GM21786 (cell line): ENCODE measurements at regions not wholly inside any gene's neighbourhood (a gene's known extent, or its start where the extent isn't known, plus 50 kb on each side); places are given as distances from the start of the nearest gene placed in this dataset.

Experiments used
- ATAC-seq: cut with Tn5 transposase; IDR thresholded peaks from one replicate; pipeline ENCODE4 v1.9.1; 2021; ENCODE audit not compliant: unreplicated experiment

DNA sequence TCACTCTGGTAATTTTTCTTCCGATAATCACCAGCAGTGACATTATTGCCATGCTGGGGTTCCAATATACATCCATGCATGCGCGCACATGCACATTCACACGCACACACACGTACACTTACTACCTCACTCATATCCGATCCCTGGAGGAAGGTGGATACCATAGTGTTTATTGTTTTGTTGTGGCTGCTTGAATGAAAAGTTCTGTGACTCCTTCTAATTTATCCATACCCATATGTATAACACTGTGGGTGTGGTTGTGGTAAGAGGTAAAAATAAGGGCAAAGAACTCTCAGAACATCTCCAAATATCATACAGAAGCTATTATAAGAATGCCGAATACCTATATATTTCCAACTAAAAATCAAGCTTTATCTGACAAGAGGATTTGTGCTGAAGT lies 407.8 kb upstream of the PODXL start:
- ATAC-seq = no peak

- ATAC-seq = no peak
These were observed 404.7 kb upstream of the PODXL start for GRCh38 chr7:131961054-131961680.

DNA sequence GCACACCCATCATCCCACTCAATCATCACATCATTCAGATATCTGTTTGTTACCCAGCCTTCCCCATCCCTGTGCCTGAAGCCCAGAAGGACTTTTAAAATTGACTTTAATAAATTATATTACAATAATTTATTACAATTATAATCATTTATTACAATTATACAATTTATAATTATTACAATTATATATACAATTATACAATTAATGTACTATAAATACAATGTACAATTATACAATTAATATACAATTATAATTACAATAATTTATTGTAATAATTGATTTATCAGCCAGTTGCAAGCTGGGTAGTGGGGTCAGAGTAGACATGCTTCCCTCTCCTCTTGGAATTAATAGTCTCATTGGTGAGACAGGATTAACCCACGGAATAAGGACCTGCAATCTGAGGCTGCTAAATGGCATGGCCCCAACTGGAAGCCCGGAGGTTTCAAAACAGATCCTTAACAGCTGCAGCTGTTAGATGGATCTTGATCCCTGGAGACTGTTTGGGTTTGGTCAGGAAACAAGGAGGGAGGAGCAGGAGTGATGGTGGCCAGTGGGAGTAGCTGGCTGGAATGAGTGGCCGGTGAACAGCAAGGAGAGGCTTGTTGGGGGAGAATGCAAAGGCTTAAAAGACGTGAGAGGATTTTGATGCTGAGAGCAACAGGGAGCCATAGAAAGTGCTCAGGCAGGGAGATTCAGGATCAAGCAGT lies 402.8 kb upstream of the PODXL start:
- ATAC-seq = no peak

DNA sequence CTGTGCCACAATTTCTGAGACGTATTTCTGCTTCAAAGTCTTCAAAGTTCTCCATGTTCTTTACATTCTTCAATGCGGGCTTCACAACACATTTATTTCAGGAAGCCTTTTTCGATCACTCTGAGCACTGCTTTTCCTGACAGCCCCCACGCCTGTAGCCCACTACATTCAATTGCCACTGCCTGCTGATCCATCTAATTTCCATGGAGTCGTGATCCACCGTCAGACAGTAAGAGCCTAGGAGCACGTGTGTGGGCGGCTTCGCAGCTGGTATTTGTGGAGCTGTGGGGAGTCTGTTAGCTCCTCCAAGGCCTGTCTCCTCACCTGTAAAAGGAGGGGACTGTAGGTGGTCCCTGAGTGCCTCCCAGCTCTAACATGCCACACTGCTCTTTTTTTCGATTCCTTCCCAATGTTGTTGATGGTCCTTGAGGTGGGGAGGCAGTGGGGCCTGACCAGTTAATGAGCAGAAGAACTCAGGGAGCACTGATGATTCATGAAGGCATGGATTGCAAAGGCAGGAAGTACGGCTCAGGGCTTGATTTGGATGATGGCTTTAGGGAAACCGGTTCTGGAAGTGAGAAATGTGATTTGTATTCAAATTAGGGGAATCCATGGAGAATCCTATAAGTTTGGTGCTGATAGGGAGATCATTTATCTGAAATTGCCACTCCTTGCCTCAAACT lies 401.1 kb upstream of the PODXL start:
- no peak for ATAC-seq

GRCh38 chr7:131956864-131957263 lies 400.4 kb upstream of the PODXL start:
- ATAC-seq = no peak

- ATAC-seq = no peak
These were observed 399.3 kb upstream of the PODXL start for GRCh38 chr7:131955679-131956078.

GRCh38 chr7:131953184-131953583 lies 396.8 kb upstream of the PODXL start:
- no peak for ATAC-seq

- ATAC-seq = no peak
These were observed 395.9 kb upstream of the PODXL start for GRCh38 chr7:131952365-131952764.

- ATAC-seq = no peak
These were observed 394.3 kb upstream of the PODXL start for GRCh38 chr7:131950758-131951157.

DNA sequence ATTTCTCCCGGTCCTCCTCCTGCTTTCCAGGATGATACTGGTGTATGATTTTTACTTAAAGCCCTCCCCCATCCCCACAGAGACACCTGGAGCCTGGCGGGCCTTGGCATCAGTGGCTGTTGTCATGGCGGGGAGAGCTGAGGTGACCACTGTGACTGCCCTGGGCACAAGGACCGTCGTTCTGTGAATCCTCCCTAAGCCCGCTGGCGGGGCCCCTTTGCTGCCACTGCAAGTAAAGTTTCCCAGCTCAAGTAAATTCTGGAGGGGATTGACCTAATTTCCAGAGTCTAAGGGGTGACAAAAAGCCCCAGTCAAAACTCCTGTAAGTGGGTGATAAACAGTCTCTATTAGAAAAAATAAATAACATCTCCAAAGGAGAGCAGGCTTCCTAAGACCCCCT lies 393.2 kb upstream of the PODXL start:
- no peak for ATAC-seq

- no peak for ATAC-seq
These were observed 392.1 kb upstream of the PODXL start for GRCh38 chr7:131948434-131949053.

- ATAC-seq = no peak
These were observed 391.2 kb upstream of the PODXL start for GRCh38 chr7:131947661-131948060.

- no peak for ATAC-seq
These were observed 389.6 kb upstream of the PODXL start for GRCh38 chr7:131945957-131946544.

DNA sequence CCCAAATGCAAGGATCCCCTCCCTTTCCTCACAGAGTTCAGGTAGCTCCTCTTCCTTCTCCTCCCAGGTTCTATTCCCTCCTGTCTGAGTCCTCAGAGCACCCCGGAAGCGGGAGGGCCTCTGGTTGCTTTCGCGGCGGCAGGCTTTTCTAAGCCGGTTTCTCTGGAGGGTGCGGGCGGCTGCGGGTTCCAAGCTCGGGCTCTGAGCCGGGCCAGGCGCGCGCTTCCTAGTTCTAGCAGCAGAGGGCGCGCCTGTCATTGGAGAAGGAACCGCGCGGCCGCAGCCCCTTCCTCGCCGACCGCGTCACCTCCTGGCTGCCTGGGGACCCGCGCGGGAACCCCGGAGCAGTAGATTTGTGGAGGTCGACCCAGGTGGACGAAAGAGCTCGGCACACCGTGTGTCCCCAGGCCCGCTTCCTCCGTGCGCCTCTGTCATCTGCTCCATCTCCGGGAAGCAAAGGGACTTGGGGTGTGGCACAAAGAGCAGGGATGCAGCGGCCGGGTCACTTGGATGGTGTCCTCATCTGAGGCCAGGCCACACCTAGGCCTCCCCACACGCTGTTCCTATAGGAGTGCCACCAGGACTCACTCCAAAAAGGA lies 389.0 kb upstream of the PODXL start:
- ATAC-seq = peak; percentile 52

DNA sequence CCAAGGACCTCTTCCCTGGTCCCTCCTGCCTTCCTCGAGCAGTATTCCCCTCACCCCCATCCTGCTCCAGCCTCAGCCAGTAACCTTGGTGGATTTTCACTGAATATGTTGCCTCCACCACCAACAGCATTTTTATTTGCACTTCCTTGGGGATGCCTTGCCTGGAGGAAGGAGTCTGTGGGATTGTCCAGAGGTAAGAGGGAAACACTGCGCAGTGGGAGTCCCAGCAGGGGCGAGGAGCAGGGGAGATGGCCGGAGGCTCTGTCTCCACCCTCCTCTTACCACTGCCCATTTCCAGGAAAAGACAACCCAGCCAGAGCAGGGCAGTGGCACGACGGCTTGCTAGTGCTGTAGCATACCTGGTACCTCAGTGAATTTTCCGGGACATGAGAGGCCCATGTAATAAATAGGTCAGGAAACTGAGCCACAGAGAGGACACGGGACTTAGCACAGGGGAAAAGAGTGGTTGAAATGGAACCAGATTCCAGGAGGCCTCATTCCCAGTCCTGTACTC lies 388.2 kb upstream of the PODXL start:
- no peak for ATAC-seq

- ATAC-seq = no peak
These were observed 387.2 kb upstream of the PODXL start for GRCh38 chr7:131943646-131944045.

GRCh38 chr7:131943211-131943610 lies 386.8 kb upstream of the PODXL start:
- ATAC-seq = no peak

DNA sequence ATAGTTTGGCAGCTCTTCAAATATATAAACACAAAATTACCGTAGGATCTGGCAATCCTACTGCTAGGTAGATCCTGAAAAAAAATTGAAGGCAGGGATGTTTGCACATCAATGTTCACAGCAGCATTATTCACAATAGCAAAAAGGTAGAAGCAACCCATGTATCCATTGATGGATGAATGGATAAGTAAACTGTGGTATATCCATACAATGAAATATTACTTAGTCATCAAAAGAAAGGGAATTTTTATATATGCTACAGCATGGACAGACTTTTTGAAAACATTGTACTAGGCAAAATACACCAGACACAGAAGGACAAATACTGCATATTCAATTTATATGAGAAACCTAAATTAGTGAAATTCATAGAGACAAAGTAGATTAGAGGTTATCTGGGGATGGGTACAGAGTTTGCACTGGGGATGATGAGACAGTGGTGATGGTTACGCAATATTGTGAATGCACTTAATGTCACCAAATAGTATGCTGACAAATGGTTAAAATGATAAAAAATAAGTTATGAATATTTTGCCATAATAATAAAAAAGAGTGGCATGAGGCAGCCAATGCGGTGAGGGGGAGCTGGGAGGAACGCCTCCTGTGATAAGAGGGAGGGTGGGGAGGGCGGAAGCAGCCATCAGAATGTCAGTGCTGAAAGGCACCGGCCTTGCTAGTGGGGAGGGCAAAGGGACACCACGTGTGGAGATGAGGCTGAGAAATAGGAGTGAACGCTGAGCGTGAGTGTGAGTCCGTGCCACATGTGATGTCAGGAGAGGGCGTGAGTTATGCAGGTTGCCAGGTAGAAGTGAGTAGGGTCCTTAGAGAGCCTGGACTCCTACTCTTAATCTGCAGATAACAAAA lies 386.1 kb upstream of the PODXL start:
- no peak for ATAC-seq

GRCh38 chr7:131941291-131941690 lies 384.9 kb upstream of the PODXL start:
- ATAC-seq = no peak

DNA sequence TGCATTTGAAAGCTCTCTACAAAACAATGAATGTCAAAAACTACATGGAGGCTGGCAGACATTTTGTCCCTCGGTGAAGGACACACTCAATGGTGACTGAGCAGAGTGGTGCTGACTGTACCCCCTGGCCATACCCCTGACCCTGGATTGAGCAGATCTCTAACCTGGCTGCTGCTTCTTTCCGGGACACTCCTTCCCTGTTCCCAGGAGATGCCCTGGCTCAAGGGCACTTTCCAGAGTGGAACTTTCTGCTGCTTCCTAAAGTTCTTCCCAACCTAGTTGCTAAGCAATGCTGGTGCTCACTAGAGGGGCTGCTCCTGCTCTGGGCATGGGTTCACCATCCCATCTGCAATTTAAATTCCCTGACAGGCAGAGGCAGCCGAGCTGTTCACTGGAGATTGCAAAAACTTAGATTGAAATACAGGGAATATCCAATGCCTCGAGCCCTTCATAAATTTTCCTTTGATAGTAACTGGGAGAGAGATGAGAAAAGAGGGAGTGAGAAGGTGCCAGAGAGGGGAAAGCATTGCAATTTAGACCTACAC lies 384.3 kb upstream of the PODXL start:
- ATAC-seq = no peak
